ENCODE measurements at regions not wholly inside any gene's neighbourhood (a gene's known extent, or its start where the extent isn't known, plus 50 kb on each side); places are given as distances from the start of the nearest gene placed in this dataset.

GRCh38 chr4:20043991-20044390 is 207.7 kb upstream of the SLIT2 start:
- ChIA-PET CTCF (no interaction called here), POLR2A (no interaction called here)
- Mint-ChIP-seq H3K36me3 (no peaks in the 10 kb centered on the region), H3K4me1 (no peaks in the 10 kb centered on the region), H3K9me3 (peaks cover 0 to 33% (median 5%) of the 10 kb centered on the region in 11 donors), H3K27me3 (no peaks in the 10 kb centered on the region), H3K4me3 (no peak overlapping the region), H3K27ac (no peak overlapping the region)
- H3K27ac ChIP-seq (ENCODE audit: low read depth, low read length) = no peak overlapping the region
- ATAC-seq = no peak
- H3K4me3 ChIP-seq (ENCODE audit: low read length) = no peak overlapping the region
- intact Hi-C loops (cut with micrococcal nuclease) = no loop called here
- H3K9me3 ChIP-seq (ENCODE audit: control insufficient read depth in 2 of 3, low read length in 3 of 3) = no peaks in the 10 kb centered on the region
- no peaks in the 10 kb centered on the region for H3K36me3 ChIP-seq (ENCODE audit: control insufficient read depth in 2 of 3, insufficient read depth in 3 of 3, low read length in 3 of 3)
- H3K4me1 ChIP-seq (ENCODE audit: control insufficient read depth in 2 of 2, insufficient read depth in 2 of 2, low read length in 2 of 2) = no peaks in the 10 kb centered on the region
- DNase-seq = no peak
- H3K27me3 ChIP-seq (ENCODE audit: control insufficient read depth in 2 of 2, insufficient read depth in 2 of 2, low read length in 2 of 2) = no peaks in the 10 kb centered on the region

GRCh38 chr4:20042769-20043168 is 208.9 kb upstream of the SLIT2 start:
- H3K4me1 ChIP-seq (ENCODE audit: control insufficient read depth in 2 of 2, insufficient read depth in 2 of 2, low read length in 2 of 2) = no peaks in the 10 kb centered on the region
- ATAC-seq (no peak), DNase-seq (no peak)
- H3K36me3 Mint-ChIP-seq = no peaks in the 10 kb centered on the region
- H3K36me3 ChIP-seq (ENCODE audit: control insufficient read depth in 2 of 3, insufficient read depth in 3 of 3, low read length in 3 of 3) = no peaks in the 10 kb centered on the region
- no peaks in the 10 kb centered on the region for H3K4me1 Mint-ChIP-seq
- H3K27ac Mint-ChIP-seq = no peak overlapping the region
- H3K4me3 ChIP-seq (ENCODE audit: low read length) = no peak overlapping the region
- no peaks in the 10 kb centered on the region for H3K9me3 ChIP-seq (ENCODE audit: control insufficient read depth in 2 of 3, low read length in 3 of 3)
- no peaks in the 10 kb centered on the region for H3K27me3 Mint-ChIP-seq
- no peaks in the 10 kb centered on the region for H3K27me3 ChIP-seq (ENCODE audit: control insufficient read depth in 2 of 2, insufficient read depth in 2 of 2, low read length in 2 of 2)
- ChIA-PET CTCF (no interaction called here), POLR2A (no interaction called here)
- no peak overlapping the region for H3K27ac ChIP-seq (ENCODE audit: low read depth, low read length)
- no peak overlapping the region for H3K4me3 Mint-ChIP-seq
- H3K9me3 Mint-ChIP-seq = peaks cover 2 to 33% (median 5%) of the 10 kb centered on the region in 11 donors
- intact Hi-C loops (cut with micrococcal nuclease) = no loop called here

- Histone ChIP-seq H3K27ac (ENCODE audit: low read depth, low read length) (no peak overlapping the region), H3K4me1 (ENCODE audit: control insufficient read depth in 2 of 2, insufficient read depth in 2 of 2, low read length in 2 of 2) (no peaks in the 10 kb centered on the region), H3K36me3 (ENCODE audit: control insufficient read depth in 2 of 3, insufficient read depth in 3 of 3, low read length in 3 of 3) (no peaks in the 10 kb centered on the region), H3K9me3 (ENCODE audit: control insufficient read depth in 2 of 3, low read length in 3 of 3) (no peaks in the 10 kb centered on the region), H3K4me3 (ENCODE audit: low read length) (no peak overlapping the region), H3K27me3 (ENCODE audit: control insufficient read depth in 2 of 2, insufficient read depth in 2 of 2, low read length in 2 of 2) (no peaks in the 10 kb centered on the region)
- H3K9me3 Mint-ChIP-seq = peaks cover 2 to 32% (median 5%) of the 10 kb centered on the region in 11 donors
- no peak overlapping the region for H3K4me3 Mint-ChIP-seq
- intact Hi-C loops (cut with micrococcal nuclease) = no loop called here
- H3K27me3 Mint-ChIP-seq = no peaks in the 10 kb centered on the region
- ChIA-PET POLR2A (no interaction called here), CTCF (no interaction called here)
- ATAC-seq (no peak), DNase-seq (no peak)
- H3K4me1 Mint-ChIP-seq = no peaks in the 10 kb centered on the region
- H3K36me3 Mint-ChIP-seq = no peaks in the 10 kb centered on the region
- no peak overlapping the region for H3K27ac Mint-ChIP-seq
These were observed 209.8 kb upstream of the SLIT2 start for GRCh38 chr4:20041839-20042407.

- Histone ChIP-seq H3K27me3 (ENCODE audit: control insufficient read depth in 2 of 2, insufficient read depth in 2 of 2, low read length in 2 of 2) (no peaks in the 10 kb centered on the region), H3K27ac (ENCODE audit: low read depth, low read length) (no peak overlapping the region), H3K4me1 (ENCODE audit: control insufficient read depth in 2 of 2, insufficient read depth in 2 of 2, low read length in 2 of 2) (no peaks in the 10 kb centered on the region), H3K4me3 (ENCODE audit: low read length) (no peak overlapping the region), H3K36me3 (ENCODE audit: control insufficient read depth in 2 of 3, insufficient read depth in 3 of 3, low read length in 3 of 3) (no peaks in the 10 kb centered on the region), H3K9me3 (ENCODE audit: control insufficient read depth in 2 of 3, low read length in 3 of 3) (no peaks in the 10 kb centered on the region)
- H3K27ac Mint-ChIP-seq = no peak overlapping the region
- DNase-seq = no peak
- ChIA-PET CTCF (interaction anchor here (0.7 kb wide), 1 partner anchor 41 kb away, joined by 3 read pairs; no protein-coding TSS in a partner anchor), POLR2A (no interaction called here)
- H3K9me3 Mint-ChIP-seq = peaks cover 0 to 24% (median 1%) of the 10 kb centered on the region in 11 donors
- H3K36me3 Mint-ChIP-seq = peaks cover 0 to under 1% (median 0%) of the 10 kb centered on the region in 5 donors
- no peak for ATAC-seq
- no peak overlapping the region for H3K4me3 Mint-ChIP-seq
- H3K27me3 Mint-ChIP-seq = no peaks in the 10 kb centered on the region
- no peaks in the 10 kb centered on the region for H3K4me1 Mint-ChIP-seq
- intact Hi-C loops (cut with micrococcal nuclease) = no loop called here
These were observed 214.0 kb upstream of the SLIT2 start for GRCh38 chr4:20037745-20038144.

- intact Hi-C loops (cut with micrococcal nuclease) = no loop called here
- ATAC-seq (no peak), DNase-seq (no peak)
- no peak overlapping the region for H3K27ac ChIP-seq (ENCODE audit: low read depth, low read length)
- H3K9me3 ChIP-seq (ENCODE audit: control insufficient read depth in 2 of 3, low read length in 3 of 3) = no peaks in the 10 kb centered on the region
- H3K4me3 ChIP-seq (ENCODE audit: low read length) = no peak overlapping the region
- Mint-ChIP-seq H3K27ac (no peak overlapping the region), H3K4me1 (no peaks in the 10 kb centered on the region), H3K9me3 (peaks cover 0 to 17% (median 4%) of the 10 kb centered on the region in 11 donors), H3K4me3 (no peak overlapping the region), H3K27me3 (no peaks in the 10 kb centered on the region), H3K36me3 (peaks cover 0 to 4% (median 0%) of the 10 kb centered on the region in 5 donors)
- ChIA-PET CTCF (no interaction called here), POLR2A (no interaction called here)
- H3K27me3 ChIP-seq (ENCODE audit: control insufficient read depth in 2 of 2, insufficient read depth in 2 of 2, low read length in 2 of 2) = no peaks in the 10 kb centered on the region
- no peaks in the 10 kb centered on the region for H3K36me3 ChIP-seq (ENCODE audit: control insufficient read depth in 2 of 3, insufficient read depth in 3 of 3, low read length in 3 of 3)
- H3K4me1 ChIP-seq (ENCODE audit: control insufficient read depth in 2 of 2, insufficient read depth in 2 of 2, low read length in 2 of 2) = no peaks in the 10 kb centered on the region
These were observed 221.6 kb upstream of the SLIT2 start for GRCh38 chr4:20030108-20030507.

- ATAC-seq (no peak), DNase-seq (no peak)
- CTCF ChIA-PET = no interaction called here
- no peaks in the 10 kb centered on the region for H3K4me1 Mint-ChIP-seq
- no peak overlapping the region for H3K4me3 Mint-ChIP-seq
- H3K27ac ChIP-seq (ENCODE audit: low read depth, low read length) = no peak overlapping the region
- H3K9me3 ChIP-seq (ENCODE audit: control insufficient read depth in 2 of 3, low read length in 3 of 3) = no peaks in the 10 kb centered on the region
- H3K36me3 Mint-ChIP-seq = peaks cover 0 to 4% (median 0%) of the 10 kb centered on the region in 5 donors
- no peaks in the 10 kb centered on the region for H3K4me1 ChIP-seq (ENCODE audit: control insufficient read depth in 2 of 2, insufficient read depth in 2 of 2, low read length in 2 of 2)
- no peaks in the 10 kb centered on the region for H3K27me3 ChIP-seq (ENCODE audit: control insufficient read depth in 2 of 2, insufficient read depth in 2 of 2, low read length in 2 of 2)
- H3K36me3 ChIP-seq (ENCODE audit: control insufficient read depth in 2 of 3, insufficient read depth in 3 of 3, low read length in 3 of 3) = no peaks in the 10 kb centered on the region
- no peaks in the 10 kb centered on the region for H3K27me3 Mint-ChIP-seq
- peaks cover 0 to 17% (median 4%) of the 10 kb centered on the region in 11 donors for H3K9me3 Mint-ChIP-seq
- no peak overlapping the region for H3K27ac Mint-ChIP-seq
- POLR2A ChIA-PET = no interaction called here
- intact Hi-C loops (cut with micrococcal nuclease) = no loop called here
- H3K4me3 ChIP-seq (ENCODE audit: low read length) = no peak overlapping the region
These were observed 223.1 kb upstream of the SLIT2 start for GRCh38 chr4:20028645-20029044.

GRCh38 chr4:20026456-20026855 is 225.2 kb upstream of the SLIT2 start:
- Histone ChIP-seq H3K9me3 (ENCODE audit: control insufficient read depth in 2 of 3, low read length in 3 of 3) (no peaks in the 10 kb centered on the region), H3K27me3 (ENCODE audit: control insufficient read depth in 2 of 2, insufficient read depth in 2 of 2, low read length in 2 of 2) (no peaks in the 10 kb centered on the region), H3K36me3 (ENCODE audit: control insufficient read depth in 2 of 3, insufficient read depth in 3 of 3, low read length in 3 of 3) (no peaks in the 10 kb centered on the region), H3K4me3 (ENCODE audit: low read length) (no peak overlapping the region), H3K27ac (ENCODE audit: low read depth, low read length) (no peak overlapping the region), H3K4me1 (ENCODE audit: control insufficient read depth in 2 of 2, insufficient read depth in 2 of 2, low read length in 2 of 2) (no peaks in the 10 kb centered on the region)
- intact Hi-C loops (cut with micrococcal nuclease) = no loop called here
- Mint-ChIP-seq H3K9me3 (peaks cover 0 to 5% (median 2%) of the 10 kb centered on the region in 11 donors), H3K27ac (no peak overlapping the region), H3K27me3 (no peaks in the 10 kb centered on the region), H3K36me3 (no peaks in the 10 kb centered on the region), H3K4me1 (no peaks in the 10 kb centered on the region), H3K4me3 (no peak overlapping the region)
- POLR2A ChIA-PET = no interaction called here
- CTCF ChIA-PET = no interaction called here
- DNase-seq (no peak), ATAC-seq (no peak)
